ENCODE measurements at regions not wholly inside any gene's neighbourhood (a gene's known extent, or its start where the extent isn't known, plus 50 kb on each side); places are given as distances from the start of the nearest gene placed in this dataset.

GRCh38 chr2:10201201-10201600 lies 78.7 kb downstream of the RRM2 start:
- no peaks in the 10 kb centered on the region for H3K36me3 ChIP-seq
- peaks cover 0 to 8% (median 0%) of the 10 kb centered on the region in 12 donors for H3K4me1 ChIP-seq
- DNase-seq (no peak), ATAC-seq (no peak)
- peaks cover 0 to 7% (median 0%) of the 10 kb centered on the region in 12 donors for H3K9me3 ChIP-seq
- no peak overlapping the region for H3K27ac ChIP-seq
- no peak for TF ChIP-seq POLR2A (IDR thresholded peaks at IDR 0.05)
- TF ChIP-seq CTCF (IDR thresholded peaks at IDR 0.05) = no peak
- no peak overlapping the region for H3K4me3 ChIP-seq
- H3K27me3 ChIP-seq = no peaks in the 10 kb centered on the region
- 65 to 72% (median 70%) methylated on average over 4 of the region's 4 CpGs for WGBS, 4 donors
- intact Hi-C loops (cut with DNase I) = no loop called here

GRCh38 chr2:10202131-10202665 lies 79.7 kb downstream of the RRM2 start:
- TF ChIP-seq CTCF (IDR thresholded peaks at IDR 0.05) (no peak), POLR2A (IDR thresholded peaks at IDR 0.05) (no peak)
- peaks cover 0 to 8% (median 0%) of the 10 kb centered on the region in 12 donors for H3K4me1 ChIP-seq
- H3K4me3 ChIP-seq = no peak overlapping the region
- no peak overlapping the region for H3K27ac ChIP-seq
- peaks cover 0 to 7% (median 0%) of the 10 kb centered on the region in 12 donors for H3K9me3 ChIP-seq
- no peaks in the 10 kb centered on the region for H3K27me3 ChIP-seq
- H3K36me3 ChIP-seq = no peaks in the 10 kb centered on the region
- WGBS, 4 donors = 60 to 74% (median 64%) methylated on average over 4 of the region's 4 CpGs
- no peak for DNase-seq
- intact Hi-C loops (cut with DNase I) = no loop called here
- ATAC-seq = no peak

GRCh38 chr2:10204326-10205161 lies 82.0 kb downstream of the RRM2 start:
- H3K36me3 ChIP-seq = no peaks in the 10 kb centered on the region
- H3K4me3 ChIP-seq = no peak overlapping the region
- WGBS, 4 donors = 88 to 94% (median 91%) methylated on average over 23 to 25 of the region's 25 CpGs
- peaks cover 0 to 8% (median 0%) of the 10 kb centered on the region in 12 donors for H3K4me1 ChIP-seq
- intact Hi-C loops (cut with DNase I) = no loop called here
- no peak overlapping the region for H3K27ac ChIP-seq
- no peaks in the 10 kb centered on the region for H3K9me3 ChIP-seq
- no peak for TF ChIP-seq CTCF (IDR thresholded peaks at IDR 0.05)
- no peak for TF ChIP-seq POLR2A (IDR thresholded peaks at IDR 0.05)
- no peaks in the 10 kb centered on the region for H3K27me3 ChIP-seq
- no peak for DNase-seq
- ATAC-seq = no peak

- DNase-seq = no peak
- WGBS, 4 donors = 94 to 99% (median 97%) methylated on average over 9 of the region's 9 CpGs
- intact Hi-C loops (cut with DNase I) = no loop called here
- Histone ChIP-seq H3K27ac (no peak overlapping the region), H3K36me3 (no peaks in the 10 kb centered on the region), H3K9me3 (no peaks in the 10 kb centered on the region), H3K27me3 (no peaks in the 10 kb centered on the region), H3K4me3 (no peak overlapping the region), H3K4me1 (peaks cover 0 to 8% (median 0%) of the 10 kb centered on the region in 12 donors)
- ATAC-seq = no peak
- TF ChIP-seq CTCF (IDR thresholded peaks at IDR 0.05) (no peak), POLR2A (IDR thresholded peaks at IDR 0.05) (no peak)
Observed at GRCh38 chr2:10205162-10205475, 82.6 kb downstream of the RRM2 start.
